Subcutaneous abdominal adipose tissue (tissue), 5 donors: ENCODE measurements at regions not wholly inside any gene's neighbourhood (a gene's known extent, or its start where the extent isn't known, plus 50 kb on each side); places are given as distances from the start of the nearest gene placed in this dataset.
A peak's percentile ranks its signal among the peaks of the same experiment; 100 is the strongest.

Experiments
- H3K27ac ChIP-seq: one replicate; pipeline ENCODE4 v1.7.0; 2013; ENCODE audit warnings: low read depth, mild to moderate bottlenecking, inconsistent platforms, low read length, moderate library complexity
- H3K27me3 ChIP-seq, 5 donors: one replicate each; pipeline ENCODE4 v1.7.0; 2013; ENCODE audit warnings: low read length in 5 of 5, inconsistent platforms in 1 of 5; ENCODE audit not compliant: control insufficient read depth in 5 of 5, insufficient read depth in 4 of 5
- H3K36me3 ChIP-seq, 5 donors: one replicate each; pipeline ENCODE4 v1.7.0; 2013; ENCODE audit warnings: low read length in 5 of 5; ENCODE audit not compliant: control insufficient read depth in 5 of 5, insufficient read depth in 5 of 5
- H3K4me1 ChIP-seq, 5 donors: one replicate each; pipeline ENCODE4 v1.7.0; 2013; ENCODE audit warnings: low read length in 5 of 5, mild to moderate bottlenecking in 3 of 5, moderate library complexity in 1 of 5; ENCODE audit not compliant: control insufficient read depth in 5 of 5, insufficient read depth in 5 of 5
- H3K4me3 ChIP-seq, 5 donors: one replicate each; pipeline ENCODE4 v1.7.0; 2013; ENCODE audit warnings: low read length in 5 of 5, low read depth in 1 of 5
- H3K9ac ChIP-seq, 5 donors: one replicate each; pipeline ENCODE4 v1.7.0; 2013; ENCODE audit warnings: low read length in 5 of 5, mild to moderate bottlenecking in 4 of 5, moderate library complexity in 3 of 5
- H3K9me3 ChIP-seq, 5 donors: one replicate each; pipeline ENCODE4 v1.7.0; 2013; ENCODE audit warnings: low read length in 5 of 5; ENCODE audit not compliant: control insufficient read depth in 5 of 5
- donor health status: healthy.
- donor health status: healthy.
- donor health status: healthy.
- donor health status: healthy.
- donor health status: healthy.

DNA sequence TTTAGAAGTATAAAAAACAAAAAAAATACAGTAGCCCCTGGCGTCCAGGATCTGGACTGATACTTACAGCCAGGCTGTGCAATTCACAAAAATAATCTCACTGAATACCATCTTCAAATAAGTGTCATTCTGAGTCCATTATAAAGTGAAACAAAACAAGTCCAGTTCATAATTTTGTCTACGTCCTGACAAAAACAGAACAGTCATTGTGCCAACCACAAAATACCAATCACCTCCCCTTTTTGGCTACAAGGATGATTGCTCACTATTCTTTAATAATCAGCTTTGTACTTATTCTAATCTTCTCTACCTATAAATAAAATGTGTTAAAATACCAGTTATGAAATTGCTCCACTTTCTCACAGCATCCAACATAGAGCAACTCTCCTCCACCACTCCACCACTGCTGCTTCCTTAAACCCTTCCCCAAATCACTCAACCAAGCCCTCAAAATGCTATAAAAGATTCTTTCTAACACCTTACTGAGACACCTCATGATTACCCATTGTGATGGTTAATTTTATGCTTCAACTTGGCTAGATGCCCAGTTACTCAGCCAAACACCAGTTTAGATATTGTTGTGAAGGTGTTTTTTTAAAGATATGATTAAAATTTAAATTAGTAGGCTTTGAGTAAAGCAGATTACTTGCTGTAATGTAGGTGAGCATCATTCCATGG is 479.8 kb upstream of the SEMA3A start:
- Histone ChIP-seq H3K27ac (no peak overlapping the region), H3K4me3 (no peak overlapping the region), H3K27me3 (no peaks in the 10 kb centered on the region), H3K9me3 (no peaks in the 10 kb centered on the region), H3K4me1 (peaks cover 0 to 10% (median 5%) of the 10 kb centered on the region in 5 donors), H3K36me3 (no peaks in the 10 kb centered on the region), H3K9ac (no peak overlapping the region)

DNA sequence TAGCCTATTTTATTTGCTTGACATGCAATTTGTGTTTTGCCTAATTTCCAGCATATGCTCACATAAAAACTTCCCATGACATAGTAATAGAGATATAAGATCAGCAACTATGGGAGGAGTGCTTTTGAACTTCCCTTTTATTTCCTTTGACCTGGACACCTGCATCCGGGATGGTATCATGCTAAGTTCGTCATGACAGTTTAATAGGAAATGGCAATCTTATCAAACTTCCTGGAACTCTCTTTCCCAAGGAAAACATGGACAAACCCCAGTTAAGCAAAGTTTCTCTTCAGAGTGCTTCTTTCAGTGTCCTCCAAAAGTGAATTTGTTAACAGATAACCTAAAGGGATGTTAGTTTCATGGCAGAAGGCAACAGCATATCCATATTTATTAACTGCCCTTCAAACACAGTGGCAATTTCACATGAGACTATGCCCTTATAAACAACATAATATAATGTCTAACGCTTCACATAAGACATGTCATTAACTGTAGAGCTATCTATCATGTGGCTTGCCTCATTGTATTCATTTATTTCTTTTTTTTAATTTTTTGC is 474.7 kb upstream of the SEMA3A start:
- H3K4me1 ChIP-seq = peaks cover 0 to 11% (median 0%) of the 10 kb centered on the region in 5 donors
- H3K27ac ChIP-seq = no peak overlapping the region
- H3K36me3 ChIP-seq = no peaks in the 10 kb centered on the region
- H3K27me3 ChIP-seq = no peaks in the 10 kb centered on the region
- no peaks in the 10 kb centered on the region for H3K9me3 ChIP-seq
- H3K9ac ChIP-seq = no peak overlapping the region
- H3K4me3 ChIP-seq = no peak overlapping the region

DNA sequence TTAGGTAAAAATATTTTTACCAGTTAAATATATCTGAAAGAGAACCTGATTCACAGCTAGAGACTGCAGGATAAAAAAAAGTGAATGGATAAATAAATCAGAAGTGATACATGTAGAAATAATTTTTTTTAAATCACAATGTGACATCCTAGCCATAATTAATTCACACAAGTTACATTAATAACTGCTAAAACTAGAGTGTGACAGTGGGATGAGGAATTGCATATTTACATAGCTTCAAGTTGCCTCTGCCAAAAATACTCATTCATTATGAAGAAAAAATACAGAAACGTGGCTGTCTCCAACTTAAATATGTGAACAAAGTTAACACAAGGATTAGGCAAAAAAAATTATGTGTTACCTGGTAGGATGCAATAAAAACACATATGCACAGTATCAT is 473.5 kb upstream of the SEMA3A start:
- H3K4me3 ChIP-seq = no peak overlapping the region
- H3K27me3 ChIP-seq = no peaks in the 10 kb centered on the region
- no peak overlapping the region for H3K27ac ChIP-seq
- no peaks in the 10 kb centered on the region for H3K36me3 ChIP-seq
- H3K9me3 ChIP-seq = no peaks in the 10 kb centered on the region
- peaks cover 0 to 9% (median 0%) of the 10 kb centered on the region in 5 donors for H3K4me1 ChIP-seq
- no peak overlapping the region for H3K9ac ChIP-seq

DNA sequence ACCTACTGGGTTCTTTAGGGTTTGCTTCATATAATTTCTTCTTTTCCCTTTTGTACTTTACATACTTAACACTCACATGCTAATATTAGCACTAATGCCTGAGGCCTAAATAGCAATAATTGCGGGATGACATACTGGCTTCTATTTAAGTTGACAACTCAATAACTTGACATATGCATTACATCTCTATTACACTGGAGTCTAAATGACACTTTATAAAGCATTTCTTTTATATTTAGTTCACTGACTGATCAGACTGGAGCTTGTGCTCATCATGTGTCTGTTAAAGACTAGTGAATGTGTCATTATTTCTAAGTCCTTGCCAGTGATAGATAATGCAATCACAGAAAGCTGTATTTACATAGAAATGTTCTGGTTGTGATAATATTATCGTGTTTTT is 472.1 kb upstream of the SEMA3A start:
- H3K27ac ChIP-seq = no peak overlapping the region
- H3K9ac ChIP-seq = no peak overlapping the region
- peaks cover 0 to 9% (median 0%) of the 10 kb centered on the region in 5 donors for H3K4me1 ChIP-seq
- H3K9me3 ChIP-seq = no peaks in the 10 kb centered on the region
- no peaks in the 10 kb centered on the region for H3K36me3 ChIP-seq
- H3K27me3 ChIP-seq = no peaks in the 10 kb centered on the region
- no peak overlapping the region for H3K4me3 ChIP-seq

- Histone ChIP-seq H3K9ac (no peak overlapping the region), H3K9me3 (no peaks in the 10 kb centered on the region), H3K36me3 (no peaks in the 10 kb centered on the region), H3K4me1 (peaks cover 0 to 9% (median 0%) of the 10 kb centered on the region in 5 donors), H3K27ac (no peak overlapping the region), H3K4me3 (no peak overlapping the region), H3K27me3 (no peaks in the 10 kb centered on the region)
These were observed 470.8 kb upstream of the SEMA3A start for GRCh38 chr7:84665339-84665738.

DNA sequence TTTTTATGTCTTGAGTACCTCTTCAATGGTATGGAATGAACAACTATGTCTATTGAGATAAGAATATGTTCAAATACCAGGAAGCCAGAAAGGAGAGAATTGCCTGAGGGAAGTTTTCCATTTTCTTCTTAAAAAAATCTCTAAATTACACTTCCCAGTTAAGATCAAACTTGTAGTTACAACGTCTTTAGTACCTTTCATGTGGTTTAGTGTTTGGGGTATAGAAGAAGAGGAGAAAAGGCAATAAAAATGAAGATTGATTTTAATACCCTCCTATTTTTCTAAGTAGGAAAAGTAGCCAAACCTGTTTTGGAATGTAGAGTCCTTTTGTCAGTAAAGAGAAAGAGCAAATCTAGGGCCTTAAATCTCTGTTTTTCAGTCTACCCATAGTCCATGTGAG is 470.0 kb upstream of the SEMA3A start:
- Histone ChIP-seq H3K4me3 (no peak overlapping the region), H3K9ac (no peak overlapping the region), H3K9me3 (no peaks in the 10 kb centered on the region), H3K27ac (no peak overlapping the region), H3K4me1 (peaks cover 0 to 8% (median 0%) of the 10 kb centered on the region in 5 donors), H3K36me3 (no peaks in the 10 kb centered on the region), H3K27me3 (no peaks in the 10 kb centered on the region)

DNA sequence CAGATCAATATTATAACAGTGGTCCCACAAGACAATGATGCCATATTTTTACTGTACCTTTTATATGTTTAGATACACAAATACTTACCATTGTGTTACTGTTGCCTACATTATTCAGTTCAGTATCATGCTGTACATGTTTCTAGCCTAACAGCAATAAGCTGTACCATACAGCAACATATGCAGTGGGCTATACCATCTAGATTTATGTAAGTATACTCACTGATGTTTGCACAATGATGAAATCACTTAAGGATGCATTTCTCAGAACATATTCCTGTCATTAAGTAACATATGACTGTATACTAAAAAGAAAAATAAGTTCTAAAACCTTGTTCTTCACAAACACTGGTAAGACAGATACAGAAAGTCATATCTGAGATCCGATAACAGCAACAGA is 468.6 kb upstream of the SEMA3A start:
- Histone ChIP-seq H3K27me3 (no peaks in the 10 kb centered on the region), H3K4me1 (no peaks in the 10 kb centered on the region), H3K36me3 (no peaks in the 10 kb centered on the region), H3K9ac (peak overlapping the region in 1 of 5 donors; percentile 13), H3K9me3 (no peaks in the 10 kb centered on the region), H3K27ac (no peak overlapping the region), H3K4me3 (peak overlapping the region; percentile 1 to 49 (median 44))

- Histone ChIP-seq H3K4me1 (peaks cover 0 to 12% (median 0%) of the 10 kb centered on the region in 5 donors), H3K9me3 (no peaks in the 10 kb centered on the region), H3K27me3 (no peaks in the 10 kb centered on the region), H3K27ac (no peak overlapping the region), H3K36me3 (no peaks in the 10 kb centered on the region), H3K9ac (no peak overlapping the region), H3K4me3 (no peak overlapping the region)
These were observed 463.7 kb upstream of the SEMA3A start for GRCh38 chr7:84658286-84658685.

- H3K9ac ChIP-seq = no peak overlapping the region
- no peaks in the 10 kb centered on the region for H3K9me3 ChIP-seq
- no peaks in the 10 kb centered on the region for H3K27me3 ChIP-seq
- H3K4me3 ChIP-seq = no peak overlapping the region
- peaks cover 0 to 12% (median 0%) of the 10 kb centered on the region in 5 donors for H3K4me1 ChIP-seq
- H3K27ac ChIP-seq = no peak overlapping the region
- H3K36me3 ChIP-seq = no peaks in the 10 kb centered on the region
These were observed 459.7 kb upstream of the SEMA3A start for GRCh38 chr7:84654273-84654672.

- no peaks in the 10 kb centered on the region for H3K9me3 ChIP-seq
- H3K36me3 ChIP-seq = no peaks in the 10 kb centered on the region
- H3K4me1 ChIP-seq = peaks cover 0 to 29% (median 11%) of the 10 kb centered on the region in 5 donors
- no peaks in the 10 kb centered on the region for H3K27me3 ChIP-seq
- no peak overlapping the region for H3K4me3 ChIP-seq
- no peak overlapping the region for H3K9ac ChIP-seq
- H3K27ac ChIP-seq = no peak overlapping the region
These were observed 457.3 kb upstream of the SEMA3A start for GRCh38 chr7:84651876-84652275.
